HG03280 (cell line): ENCODE measurements at regions not wholly inside any gene's neighbourhood (a gene's known extent, or its start where the extent isn't known, plus 50 kb on each side); places are given as distances from the start of the nearest gene placed in this dataset.

ENCODE experiments used
- ATAC-seq: cut with Tn5 transposase; IDR thresholded peaks from one replicate; pipeline ENCODE4 v1.9.1; 2021; ENCODE audit warnings: mild to moderate bottlenecking, moderate library complexity; ENCODE audit not compliant: unreplicated experiment

DNA sequence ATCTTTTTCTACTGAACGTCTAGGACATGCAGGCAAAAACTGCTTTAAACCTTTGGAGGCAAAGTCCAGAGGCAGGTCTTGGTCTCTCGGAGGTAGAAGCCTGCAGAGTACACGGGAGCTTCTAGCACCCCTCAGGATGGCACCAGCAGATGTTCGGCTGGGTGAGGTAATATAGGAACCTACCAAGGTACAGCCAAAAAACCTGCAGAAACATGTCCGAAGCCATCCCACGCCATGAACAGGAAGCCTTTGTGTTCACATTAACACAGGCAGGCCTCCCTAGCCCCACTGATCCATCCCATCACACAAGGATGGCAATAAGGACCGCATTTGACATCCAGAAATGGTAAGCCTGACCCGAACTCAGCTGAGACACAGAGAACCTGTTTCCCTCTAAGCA, 157.9 kb upstream of the HES1 start:
- no peak for ATAC-seq

DNA sequence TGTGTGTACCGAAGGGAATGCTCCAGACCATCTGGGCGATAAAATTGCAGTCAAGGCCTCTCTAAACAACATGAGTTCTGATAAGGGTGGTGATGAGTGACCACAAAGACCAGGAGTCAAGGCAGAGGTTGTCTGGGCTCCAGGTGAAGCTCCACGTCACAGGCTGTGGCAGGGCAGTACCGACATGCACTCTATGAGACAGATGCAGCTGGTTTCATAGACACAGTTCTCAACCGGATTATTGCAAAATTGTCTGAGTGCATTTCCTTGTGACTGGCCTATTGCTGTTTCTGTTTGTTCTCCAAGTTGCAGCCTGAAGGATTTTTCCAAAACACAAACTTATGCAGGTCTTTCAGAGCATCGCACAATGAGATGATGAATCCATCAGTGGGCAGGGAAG, 157.5 kb upstream of the HES1 start:
- ATAC-seq: no peak

DNA sequence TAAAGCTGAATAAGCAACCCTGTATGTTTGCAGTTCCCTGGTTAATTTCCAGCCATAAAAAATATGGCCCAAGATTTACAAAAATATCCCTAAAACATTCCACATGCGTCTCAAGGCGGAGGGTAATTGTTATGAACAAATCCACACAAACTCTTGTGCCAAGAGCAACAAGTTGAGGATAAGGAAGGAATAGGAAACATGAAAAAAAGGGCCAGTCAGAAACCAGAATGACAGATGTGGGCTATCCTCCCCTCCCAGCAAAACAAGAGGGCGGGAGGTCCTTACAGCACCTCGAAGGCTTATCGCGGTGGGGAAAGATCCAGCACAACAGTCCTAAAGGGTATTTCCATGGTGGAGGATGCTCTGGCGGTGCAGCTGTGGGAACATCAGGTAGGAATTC, 155.6 kb upstream of the HES1 start:
- no peak for ATAC-seq

DNA sequence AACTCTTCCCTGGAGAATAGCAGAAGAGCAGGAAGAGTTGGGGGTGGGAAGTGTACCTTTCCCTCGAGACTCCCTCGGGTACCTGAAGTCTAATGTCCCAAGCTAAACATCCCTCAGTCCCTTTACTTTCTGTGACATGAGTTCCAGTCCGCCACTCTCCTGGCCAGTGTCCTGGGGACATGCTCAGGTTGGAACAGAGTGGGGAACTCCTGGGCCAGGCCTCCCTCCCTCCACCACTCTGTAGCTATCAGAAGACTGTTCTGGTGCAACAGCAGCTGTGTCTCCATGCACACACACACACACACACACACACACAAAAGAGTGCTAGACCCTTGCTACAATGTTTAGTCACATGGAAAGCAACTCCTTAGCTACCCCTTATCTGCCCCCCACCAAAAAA, 155.0 kb upstream of the HES1 start:
- no peak for ATAC-seq

DNA sequence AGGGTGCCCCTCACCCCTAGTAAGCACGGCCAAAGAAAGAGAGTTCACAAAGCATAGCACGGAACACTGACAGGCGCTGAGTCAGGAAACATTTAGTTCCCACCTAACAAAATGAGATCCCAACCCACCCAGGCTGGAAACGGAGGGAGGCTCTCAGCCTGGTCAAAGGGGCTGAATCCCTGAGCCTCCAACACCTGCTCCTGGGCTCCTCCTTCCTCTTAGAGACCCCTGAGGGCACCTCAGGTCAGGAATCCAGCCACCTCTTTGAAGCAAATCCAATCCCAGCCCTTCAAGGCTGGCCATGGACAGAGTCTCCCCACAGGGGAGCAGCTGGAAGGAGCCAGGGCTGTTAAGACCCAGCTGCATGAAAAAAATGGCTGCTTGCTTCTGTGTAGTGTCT, 154.4 kb upstream of the HES1 start:
- ATAC-seq: no peak

DNA sequence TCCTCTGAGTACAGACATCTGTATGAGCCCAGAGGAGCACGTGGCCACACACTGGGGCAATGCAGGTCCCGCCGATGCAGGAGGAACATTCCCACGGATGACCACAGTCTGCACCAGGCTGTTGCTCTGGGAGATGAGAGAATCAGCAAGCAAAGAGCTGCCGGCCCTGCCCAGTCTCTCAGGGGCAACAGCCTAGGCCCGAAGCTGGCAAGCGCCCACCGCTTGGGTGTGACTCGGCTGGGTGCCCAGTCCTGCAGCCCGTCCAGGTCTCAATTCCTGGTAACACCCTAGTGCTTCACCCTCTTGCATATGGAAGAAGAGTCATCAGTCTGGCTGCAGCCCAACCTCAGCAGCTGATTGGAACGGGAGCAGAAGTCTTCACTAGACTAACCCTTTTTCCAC, 153.7 kb upstream of the HES1 start:
- ATAC-seq: no peak

DNA sequence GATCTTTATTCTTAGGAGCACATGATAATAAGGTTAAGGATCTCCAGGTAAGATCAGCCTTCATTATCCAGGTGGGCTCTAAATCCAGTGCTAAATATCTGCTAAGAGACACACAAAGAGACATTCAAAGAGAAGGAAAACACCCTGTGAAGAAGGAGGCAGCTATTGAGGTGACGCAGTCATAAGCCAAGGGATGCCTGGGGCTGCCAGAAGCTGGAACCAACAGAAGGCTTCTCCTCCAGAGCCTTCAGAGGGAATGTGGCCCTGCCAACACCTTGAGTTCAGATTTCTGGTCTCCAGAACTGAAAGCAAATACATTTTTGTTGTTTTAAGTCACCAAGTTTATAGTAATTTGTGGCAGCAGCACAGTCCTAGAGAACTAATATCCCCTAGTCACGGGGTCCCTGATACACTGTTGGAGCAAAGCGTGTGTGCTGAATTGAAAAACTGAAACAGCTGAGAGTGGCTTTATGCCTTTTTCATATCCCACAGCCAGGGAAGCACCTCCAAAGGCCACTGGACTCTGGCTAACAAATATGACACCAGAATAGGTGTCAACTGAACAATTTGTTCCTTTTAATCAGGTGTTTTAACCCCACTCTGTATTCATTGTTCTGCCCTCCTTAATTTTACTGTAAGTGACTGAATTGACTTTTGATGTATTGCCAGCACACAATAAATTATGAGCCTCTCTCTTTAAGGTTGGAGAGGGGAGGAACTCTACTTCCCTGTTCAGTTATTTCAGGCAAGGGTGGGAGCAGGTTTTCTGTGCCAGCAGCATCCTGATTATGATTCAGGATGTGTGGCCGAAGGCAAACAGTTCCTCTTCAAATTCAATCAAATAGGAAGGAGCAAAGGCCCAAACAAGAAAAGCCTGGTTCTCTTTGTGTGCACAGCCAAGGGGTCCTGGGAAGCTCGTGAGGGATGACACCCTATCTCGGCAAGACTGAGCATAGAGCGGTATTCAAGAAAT, 151.8 kb upstream of the HES1 start:
- ATAC-seq: no peak

DNA sequence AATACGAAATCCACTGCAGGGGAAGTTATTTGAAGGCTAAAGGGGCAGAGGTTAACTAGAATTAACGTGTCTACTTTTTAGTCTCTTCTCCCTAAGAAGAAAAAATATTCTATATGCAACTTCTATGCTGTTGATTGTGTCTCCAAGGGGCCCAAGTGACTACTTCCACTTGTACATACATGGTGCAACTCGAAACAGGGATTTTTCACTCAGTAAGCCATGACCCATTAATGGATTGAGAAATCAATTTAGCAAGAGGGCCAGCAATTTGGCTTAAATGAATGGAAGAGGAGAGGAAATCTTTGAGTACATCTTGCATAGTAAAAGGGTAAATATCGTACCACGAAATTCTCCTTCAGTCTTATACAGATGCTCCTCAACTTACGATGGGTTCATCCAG, 151.1 kb upstream of the HES1 start:
- ATAC-seq: no peak

DNA sequence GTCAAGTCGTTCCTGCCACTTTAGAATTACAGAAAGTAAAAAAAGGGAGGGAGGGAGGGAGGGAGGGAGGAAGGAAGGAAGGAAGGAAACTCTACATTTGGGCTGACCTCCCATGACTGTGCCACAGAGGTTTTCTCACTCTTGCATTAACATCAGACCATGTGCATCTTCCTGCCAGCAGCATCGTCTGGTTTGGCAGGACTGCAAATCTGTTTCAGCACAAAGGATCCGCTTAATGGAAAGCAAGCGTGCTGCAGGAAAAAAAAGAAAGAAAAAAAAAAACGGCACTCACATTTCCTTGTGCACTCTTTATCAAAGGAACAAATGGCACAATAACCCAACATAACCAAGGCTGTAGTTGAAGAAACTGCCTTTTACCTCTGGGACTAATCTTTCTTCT, 148.8 kb upstream of the HES1 start:
- ATAC-seq: no peak

DNA sequence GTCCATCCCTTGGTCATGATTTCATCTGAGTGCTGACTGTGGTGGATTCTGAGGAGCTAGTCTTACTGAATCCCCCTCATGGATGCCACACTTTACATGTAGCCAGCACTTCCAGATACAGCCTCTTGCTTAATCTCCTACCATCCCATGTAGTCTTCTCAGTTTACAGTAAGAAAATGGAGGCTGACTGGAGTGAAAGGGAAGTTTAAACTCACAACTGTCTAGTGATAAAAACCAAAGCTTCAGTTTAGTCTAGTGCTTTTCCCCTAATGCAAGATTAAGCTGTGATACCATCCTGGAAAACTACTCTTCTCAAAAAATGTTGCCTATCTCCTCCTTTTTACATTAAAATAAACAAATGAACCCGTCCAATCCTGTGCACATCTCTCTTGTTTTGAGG, 146.8 kb upstream of the HES1 start:
- no peak for ATAC-seq

DNA sequence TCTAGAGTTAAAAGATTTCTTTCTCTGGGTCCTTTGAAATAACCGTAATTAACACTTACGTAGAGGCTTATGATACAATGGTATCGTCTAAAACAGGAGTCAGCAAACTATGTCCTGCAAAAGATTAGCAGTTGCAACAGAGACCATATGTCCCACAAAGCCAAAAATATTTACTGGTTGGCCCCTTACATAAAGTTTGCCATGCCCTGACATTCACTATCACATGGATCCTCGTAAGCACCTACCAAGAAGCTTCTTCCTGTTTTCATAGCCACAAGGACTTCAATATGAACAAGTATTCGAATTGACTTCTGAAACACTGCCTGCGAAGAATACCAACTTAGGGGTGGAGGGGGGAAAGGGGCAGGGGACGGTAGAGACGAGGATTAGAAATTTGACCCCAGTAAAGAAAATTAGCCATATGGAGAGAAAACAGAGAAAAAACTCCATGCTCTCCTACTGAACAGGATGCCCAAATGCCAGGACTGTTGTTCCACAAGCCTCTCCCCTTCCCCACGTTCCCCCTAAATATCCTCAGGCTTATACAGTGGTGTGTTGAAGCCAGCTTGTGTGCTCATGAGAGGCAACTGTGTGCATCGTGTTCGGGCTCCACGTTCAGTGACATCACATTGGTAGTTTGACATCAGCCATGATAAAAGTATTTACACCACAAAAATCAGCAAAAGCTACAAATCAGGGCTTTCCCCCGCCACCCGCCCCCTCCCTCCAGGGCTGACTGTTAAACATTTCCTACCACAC, 144.1 kb upstream of the HES1 start:
- no peak for ATAC-seq

DNA sequence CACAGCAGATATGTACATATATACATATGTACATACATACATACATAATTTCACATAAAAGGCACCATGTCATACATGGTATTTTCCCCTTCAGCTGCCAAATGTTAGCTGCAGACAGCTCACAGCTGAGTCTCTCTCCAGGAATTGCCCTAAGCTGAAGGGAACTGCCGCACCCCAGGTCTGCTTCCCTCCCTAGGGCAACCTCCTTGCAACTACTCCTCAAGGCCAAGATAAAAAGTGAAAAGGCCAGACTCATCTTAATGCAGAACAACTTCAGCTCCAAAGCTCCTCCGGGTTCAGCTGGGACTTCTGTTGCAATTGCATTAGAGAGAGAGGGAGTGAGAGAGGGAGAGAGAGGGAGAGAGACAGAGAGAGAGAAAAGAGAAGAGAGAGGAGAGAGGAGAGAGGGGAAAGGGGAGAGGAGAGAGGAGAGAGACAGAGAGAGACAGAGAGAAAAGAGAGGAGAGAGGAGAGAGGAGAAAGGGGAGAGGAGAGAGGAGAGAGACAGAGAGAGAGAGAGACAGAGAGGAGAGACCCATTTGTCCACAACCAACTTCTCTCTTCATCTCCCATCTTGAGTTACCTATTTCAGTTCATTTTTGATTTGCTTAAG, 143.4 kb upstream of the HES1 start:
- ATAC-seq: no peak

DNA sequence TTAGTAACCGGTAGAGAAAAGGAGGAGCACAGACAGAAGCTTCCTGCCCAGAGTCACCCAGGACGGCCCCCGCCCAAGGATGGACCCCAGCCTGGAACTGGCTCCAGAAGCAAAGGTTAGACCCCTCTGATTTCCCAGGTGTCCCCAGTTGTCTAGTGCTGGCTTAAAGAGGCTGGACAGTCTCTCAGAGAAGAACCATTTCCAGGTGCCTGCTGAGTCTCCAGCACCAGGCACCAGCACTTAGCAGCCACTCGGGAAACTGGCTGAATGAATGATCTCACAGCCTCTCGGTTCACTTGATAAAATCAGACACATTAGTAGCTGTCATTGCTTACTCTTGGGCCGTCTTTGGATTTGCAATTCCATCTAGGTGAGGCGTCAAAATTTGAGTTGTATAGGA, 139.7 kb upstream of the HES1 start:
- ATAC-seq: no peak

DNA sequence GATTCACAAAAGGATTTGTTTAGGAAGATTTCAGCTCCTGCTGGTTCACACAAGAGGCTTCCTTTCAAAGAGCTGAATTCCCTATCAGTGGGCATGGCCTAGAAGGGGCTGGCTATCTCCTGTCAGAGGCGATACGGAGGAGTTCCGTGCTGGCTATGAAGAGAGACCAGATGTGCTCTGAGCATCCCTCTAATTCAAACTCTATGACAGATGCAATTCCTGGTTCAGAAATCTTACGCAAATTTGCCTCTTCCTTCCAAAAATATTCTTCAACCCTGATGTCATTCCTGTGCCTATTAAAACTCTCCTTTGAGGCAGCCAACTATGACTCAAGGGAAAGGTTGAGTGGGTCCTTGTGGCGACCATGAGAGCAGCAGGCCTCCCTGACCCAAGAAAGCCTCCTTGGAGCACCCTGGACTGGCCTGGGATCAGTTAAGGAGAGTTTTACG, 139.3 kb upstream of the HES1 start:
- ATAC-seq: no peak

DNA sequence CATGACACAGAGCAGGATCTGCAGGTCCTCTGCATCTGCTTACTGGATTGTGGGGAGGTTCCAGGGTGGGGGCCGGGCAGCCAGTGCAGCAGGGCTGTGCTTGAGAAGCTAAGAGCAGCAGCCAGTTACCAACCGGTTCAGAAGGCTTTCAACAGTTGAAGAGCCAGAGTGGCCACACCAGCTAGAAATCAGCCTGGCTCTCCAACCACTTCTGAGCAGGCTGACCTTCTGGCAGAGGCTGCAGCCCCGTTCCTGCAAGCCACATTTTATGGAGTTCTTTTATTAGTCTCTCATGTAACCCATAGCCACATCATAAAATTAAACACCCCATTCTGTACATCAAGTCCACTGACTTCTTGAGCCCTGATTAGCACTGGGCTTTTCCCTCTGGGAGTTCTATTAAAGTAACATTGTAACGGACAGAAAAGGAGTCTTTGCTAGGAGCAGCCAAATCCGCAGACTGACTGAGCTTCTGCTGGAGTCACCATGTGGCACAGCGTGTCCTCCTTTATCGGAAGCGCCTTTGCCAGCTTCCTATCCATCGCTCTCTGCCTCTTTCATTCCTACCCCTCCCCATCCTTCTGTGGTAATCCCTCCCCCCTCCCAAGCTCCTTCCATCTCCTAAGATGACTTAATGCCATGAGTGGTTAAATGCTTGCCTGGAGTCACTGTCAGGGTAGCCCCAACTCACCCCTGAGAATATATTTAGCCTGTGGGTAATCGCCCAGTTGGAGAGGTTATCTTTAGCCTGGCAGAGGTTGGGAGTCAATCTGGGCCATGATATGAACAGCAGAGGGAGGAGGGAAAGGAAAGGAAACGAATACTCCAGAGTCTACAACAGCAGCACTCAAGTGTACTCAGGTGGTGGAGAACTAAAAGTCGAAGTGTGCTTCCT, 138.5 kb upstream of the HES1 start:
- ATAC-seq: no peak

DNA sequence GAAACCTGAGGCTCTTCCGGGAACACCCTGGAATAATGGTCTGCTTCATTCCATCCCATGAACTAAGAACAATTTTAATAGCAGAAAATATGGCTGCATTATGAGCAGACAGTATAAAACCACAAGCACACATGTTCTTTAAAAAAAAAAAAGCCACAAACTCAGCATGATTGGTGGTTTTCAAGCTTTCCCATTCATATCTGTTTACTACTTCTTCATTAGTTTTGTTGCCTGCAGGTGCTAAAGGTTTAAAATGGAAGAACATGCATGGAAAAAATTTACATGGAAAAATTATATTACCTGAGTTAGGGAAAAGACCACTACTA, 137.9 kb upstream of the HES1 start:
- no peak for ATAC-seq

DNA sequence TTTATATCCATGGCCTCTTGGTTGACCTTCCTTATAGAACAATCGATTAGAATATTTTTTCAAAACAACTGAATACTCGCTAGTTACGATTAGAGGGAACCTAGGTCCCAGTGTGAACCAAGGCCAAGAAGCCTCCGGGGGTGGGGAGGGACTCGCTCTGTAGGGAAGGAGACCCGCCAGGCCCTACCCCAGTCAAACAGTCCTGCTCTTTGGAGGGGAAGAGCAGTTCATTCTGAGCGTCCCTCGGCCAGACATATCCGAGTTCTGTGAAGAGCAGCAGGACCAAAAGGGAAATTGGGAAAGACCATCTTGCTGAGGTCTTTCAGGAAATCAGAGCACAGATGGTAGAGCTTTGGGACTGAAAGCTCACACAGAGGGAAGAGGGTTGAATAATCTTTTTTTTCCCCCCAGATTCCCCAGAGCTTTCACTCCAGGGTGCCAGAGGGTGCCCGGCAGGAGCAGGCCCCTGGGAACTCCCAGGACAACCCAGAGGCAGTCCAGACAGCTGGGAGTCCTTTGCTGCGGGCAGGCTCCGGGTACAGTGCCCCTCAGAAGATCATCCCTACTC, 137.2 kb upstream of the HES1 start:
- ATAC-seq: no peak

DNA sequence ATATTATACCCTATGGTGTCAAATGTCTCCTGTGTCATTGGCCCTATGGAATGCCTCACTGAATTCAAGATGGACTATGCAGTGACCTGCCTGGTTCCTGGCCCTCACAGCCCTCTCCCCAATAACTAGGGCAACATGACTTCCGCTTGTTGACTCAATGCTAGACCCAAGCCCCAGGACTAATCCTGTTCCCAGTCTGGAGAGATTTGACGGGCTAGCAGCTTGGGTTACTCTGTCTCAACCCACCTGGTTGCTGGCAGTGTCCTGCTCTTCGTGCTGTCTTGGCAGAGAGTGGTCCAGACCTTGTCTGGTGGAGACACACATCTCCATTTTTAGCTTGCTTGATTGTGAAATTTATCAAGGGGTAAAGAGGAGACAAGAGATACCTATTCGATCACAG, 135.8 kb upstream of the HES1 start:
- no peak for ATAC-seq

DNA sequence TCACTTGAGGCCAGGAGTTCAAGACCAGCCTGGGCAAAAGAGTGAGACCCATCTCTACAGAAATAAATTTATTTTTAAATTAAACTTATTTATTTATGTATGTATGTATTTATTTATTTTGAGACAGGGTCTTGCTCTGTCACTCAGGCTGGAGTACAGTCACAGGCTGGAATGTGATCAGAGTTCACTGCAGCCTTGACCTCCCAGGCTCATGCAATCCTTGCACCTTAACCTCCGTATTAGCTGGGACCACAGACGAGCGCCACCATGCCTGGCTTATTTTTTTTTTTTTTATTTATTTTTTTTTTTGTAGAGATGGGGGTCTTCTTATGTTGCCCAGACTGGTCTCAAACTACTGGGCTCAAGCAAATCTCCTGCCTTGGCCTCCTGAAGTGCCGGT, 135.2 kb upstream of the HES1 start:
- ATAC-seq: no peak

DNA sequence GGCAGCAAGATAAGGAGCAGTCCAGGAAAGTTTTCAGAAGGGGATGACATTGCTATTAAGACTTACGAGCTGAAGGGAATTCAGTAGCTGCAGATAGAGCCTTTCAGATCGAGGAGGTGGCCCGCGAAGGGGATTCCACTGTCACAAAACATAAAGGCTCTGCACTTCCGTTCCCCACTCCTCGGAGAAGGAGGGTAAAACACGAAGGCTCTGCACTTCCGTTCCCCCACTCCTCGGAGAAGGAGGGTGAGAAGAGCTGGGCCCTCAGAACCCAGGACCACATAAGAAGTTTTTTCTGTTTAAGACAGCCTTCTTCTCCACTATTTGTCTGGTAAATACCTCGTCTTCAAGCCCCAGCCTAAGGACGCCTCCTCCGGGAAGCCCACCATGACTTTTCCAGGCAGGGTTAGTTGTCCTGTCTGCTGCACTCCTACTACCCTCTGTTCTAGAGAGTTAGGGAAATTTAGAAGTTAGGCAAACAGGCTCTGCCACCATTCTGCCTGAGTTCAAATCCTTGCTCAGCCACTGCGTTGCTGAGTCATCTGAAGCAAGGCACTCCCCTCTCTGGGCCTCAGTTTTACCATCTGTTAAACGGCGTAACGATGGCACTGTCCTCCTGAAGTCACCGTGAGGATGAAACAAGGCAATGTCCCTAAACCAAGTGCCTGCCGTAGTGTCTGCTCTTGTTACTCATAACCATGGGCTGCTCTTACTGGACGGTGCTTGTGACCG, 134.1 kb upstream of the HES1 start:
- no peak for ATAC-seq
